Adrenal gland (tissue), 5 donors: ENCODE measurements at regions not wholly inside any gene's neighbourhood (a gene's known extent, or its start where the extent isn't known, plus 50 kb on each side); places are given as distances from the start of the nearest gene placed in this dataset.

Experiments used
- CTCF ChIP-seq, 6 experiments: fragments of 450-650 bp in 4 of 6; fragments of 200-600 bp in 2 of 6; sonication (generic) in 1 of 6; IDR thresholded peaks; 1 replicate in 5 of 6; 2 replicates in 1 of 6; pipeline versions ENCODE4 v1.5.1 to v1.8.0; 2016 to 2021; ENCODE audit warnings: antibody characterized with exemption in 6 of 6, mild to moderate bottlenecking in 2 of 6, moderate library complexity in 1 of 6
- POLR2A ChIP-seq, 2 donors: fragments of 450-650 bp; IDR thresholded peaks; one replicate each; pipeline ENCODE4 v1.6.1; 2017; ENCODE audit warnings: antibody characterized with exemption in 2 of 2, mild to moderate bottlenecking in 2 of 2, moderate library complexity in 1 of 2
- donor health status: DM: no; HTN: no; CAD: no.

GRCh38 chr18:31223371-31223770 is 60.7 kb upstream of the DSC1 start:
- no peak for TF ChIP-seq CTCF (IDR thresholded peaks at IDR 0.05)
- no peak for TF ChIP-seq POLR2A (IDR thresholded peaks at IDR 0.05)
